Body of pancreas (tissue), 4 donors: ENCODE measurements at regions not wholly inside any gene's neighbourhood (a gene's known extent, or its start where the extent isn't known, plus 50 kb on each side); places are given as distances from the start of the nearest gene placed in this dataset.

Source experiments
- ATAC-seq: fragments of 150-250 bp; one replicate; pipeline ENCODE4 v1.9.1; 2016
- DNase-seq, 4 donors: peaks; one replicate each; pipeline ENCODE4 v3.0.0-alpha.2; 2019
- H3K27ac ChIP-seq, 4 donors: fragments of 200-600 bp; sonication (generic); 1 replicate in 3 of 4; 2 replicates in 1 of 4; pipeline versions ENCODE4 v1.5.1 to v1.6.1; 2016 to 2019; ENCODE audit warnings: mild to moderate bottlenecking in 1 of 4, mixed read lengths in 1 of 4, moderate library complexity in 1 of 4
- H3K27me3 ChIP-seq, 2 donors: fragments of 200-600 bp; sonication (generic); one replicate each; pipeline ENCODE4 v1.6.0; 2016; ENCODE audit warnings: mild to moderate bottlenecking in 1 of 2
- H3K36me3 ChIP-seq, 2 donors: fragments of 200-600 bp; sonication (generic); replicated peaks in 1 of 2; 2 replicates each; pipeline ENCODE4 v1.5.1; 2016; ENCODE audit warnings: low read depth in 2 of 2; ENCODE audit not compliant: insufficient read depth in 1 of 2
- H3K4me1 ChIP-seq: fragments of 200-600 bp; sonication (generic); one replicate; pipeline ENCODE4 v1.6.0; 2016
- H3K4me3 ChIP-seq, 2 donors: fragments of 200-600 bp; sonication (generic); 1 replicate in 1 of 2; 2 replicates in 1 of 2; pipeline ENCODE4 v1.5.1; 2016 to 2019
- H3K9me3 ChIP-seq, 3 donors: fragments of 200-600 bp; sonication (generic); 1 replicate in 2 of 3; 2 replicates in 1 of 3; pipeline ENCODE4 v1.5.1; 2016
- POLR2A ChIP-seq, 3 donors: fragments of 450-650 bp; IDR thresholded peaks; one replicate each; pipeline ENCODE4 v1.6.1; 2016; ENCODE audit warnings: antibody characterized with exemption in 3 of 3, mild to moderate bottlenecking in 2 of 3
- WGBS, 2 donors: methylation state at CpG; one replicate each; pipeline ENCODE4 v1.1.5; 2017; 5-methylcytosine and 5-hydroxymethylcytosine counted together
- intact Hi-C: fragments of 100-400 bp; cut with DNase I; formaldehyde crosslinking; loops from one replicate; pipeline ENCODE4 v1.15.1; 2023
- TF ChIP-seq, protein P1 (sequence below), 7 experiments: fragments of 450-650 bp in 4 of 7; fragments of 200-600 bp in 3 of 7; sonication (generic) in 3 of 7; IDR thresholded peaks; one replicate each; pipeline ENCODE4 v1.5.1; 2016 to 2019; ENCODE audit warnings: antibody characterized with exemption in 7 of 7

- no peak overlapping the region for H3K4me3 ChIP-seq
- no peak for ATAC-seq
- WGBS, 2 donors: 78 to 88% methylated on average over 3 of the region's 3 CpGs
- DNase-seq: no peak
- H3K9me3 ChIP-seq: no peaks in the 10 kb centered on the region
- H3K27ac ChIP-seq: no peak overlapping the region
- TF ChIP-seq, protein P1, sequence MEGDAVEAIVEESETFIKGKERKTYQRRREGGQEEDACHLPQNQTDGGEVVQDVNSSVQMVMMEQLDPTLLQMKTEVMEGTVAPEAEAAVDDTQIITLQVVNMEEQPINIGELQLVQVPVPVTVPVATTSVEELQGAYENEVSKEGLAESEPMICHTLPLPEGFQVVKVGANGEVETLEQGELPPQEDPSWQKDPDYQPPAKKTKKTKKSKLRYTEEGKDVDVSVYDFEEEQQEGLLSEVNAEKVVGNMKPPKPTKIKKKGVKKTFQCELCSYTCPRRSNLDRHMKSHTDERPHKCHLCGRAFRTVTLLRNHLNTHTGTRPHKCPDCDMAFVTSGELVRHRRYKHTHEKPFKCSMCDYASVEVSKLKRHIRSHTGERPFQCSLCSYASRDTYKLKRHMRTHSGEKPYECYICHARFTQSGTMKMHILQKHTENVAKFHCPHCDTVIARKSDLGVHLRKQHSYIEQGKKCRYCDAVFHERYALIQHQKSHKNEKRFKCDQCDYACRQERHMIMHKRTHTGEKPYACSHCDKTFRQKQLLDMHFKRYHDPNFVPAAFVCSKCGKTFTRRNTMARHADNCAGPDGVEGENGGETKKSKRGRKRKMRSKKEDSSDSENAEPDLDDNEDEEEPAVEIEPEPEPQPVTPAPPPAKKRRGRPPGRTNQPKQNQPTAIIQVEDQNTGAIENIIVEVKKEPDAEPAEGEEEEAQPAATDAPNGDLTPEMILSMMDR (IDR thresholded peaks at IDR 0.05): no peak
- no peak for TF ChIP-seq POLR2A (IDR thresholded peaks at IDR 0.05)
- no peaks in the 10 kb centered on the region for H3K27me3 ChIP-seq
- intact Hi-C loops: no loop called here
- H3K36me3 ChIP-seq: no peaks in the 10 kb centered on the region
- H3K4me1 ChIP-seq: no peaks in the 10 kb centered on the region
Observed at GRCh38 chr2:88334418-88334817, 118.1 kb downstream of the FOXI3 start.

DNA sequence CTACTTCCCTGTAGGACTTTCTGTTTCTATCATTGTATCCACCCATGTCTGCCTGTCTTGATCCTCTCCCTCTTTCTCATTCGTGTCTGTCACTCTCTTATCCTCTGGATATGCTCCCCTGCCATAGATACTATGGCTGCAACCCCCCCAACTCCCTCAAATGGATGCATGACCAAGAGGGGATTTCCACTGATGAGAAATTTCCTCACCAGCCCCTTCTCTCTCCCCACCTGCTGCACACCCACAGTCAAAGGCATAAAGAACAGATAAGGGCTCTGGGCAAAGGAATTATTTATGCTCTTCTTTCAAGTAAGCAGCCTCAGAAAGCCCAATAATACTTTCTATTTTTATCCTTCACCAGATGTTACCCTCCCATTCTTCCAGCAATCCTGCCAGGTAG lies 121.3 kb downstream of the FOXI3 start:
- H3K4me1 ChIP-seq: no peaks in the 10 kb centered on the region
- intact Hi-C loops: no loop called here
- DNase-seq (no peak), ATAC-seq (no peak)
- no peaks in the 10 kb centered on the region for H3K27me3 ChIP-seq
- TF ChIP-seq, protein P1 (IDR thresholded peaks at IDR 0.05): no peak
- TF ChIP-seq POLR2A (IDR thresholded peaks at IDR 0.05): no peak
- no peak overlapping the region for H3K4me3 ChIP-seq
- no peaks in the 10 kb centered on the region for H3K9me3 ChIP-seq
- no peak overlapping the region for H3K27ac ChIP-seq
- no peaks in the 10 kb centered on the region for H3K36me3 ChIP-seq
- 46 to 58% methylated on average over 1 of the region's 1 CpG for WGBS, 2 donors

DNA sequence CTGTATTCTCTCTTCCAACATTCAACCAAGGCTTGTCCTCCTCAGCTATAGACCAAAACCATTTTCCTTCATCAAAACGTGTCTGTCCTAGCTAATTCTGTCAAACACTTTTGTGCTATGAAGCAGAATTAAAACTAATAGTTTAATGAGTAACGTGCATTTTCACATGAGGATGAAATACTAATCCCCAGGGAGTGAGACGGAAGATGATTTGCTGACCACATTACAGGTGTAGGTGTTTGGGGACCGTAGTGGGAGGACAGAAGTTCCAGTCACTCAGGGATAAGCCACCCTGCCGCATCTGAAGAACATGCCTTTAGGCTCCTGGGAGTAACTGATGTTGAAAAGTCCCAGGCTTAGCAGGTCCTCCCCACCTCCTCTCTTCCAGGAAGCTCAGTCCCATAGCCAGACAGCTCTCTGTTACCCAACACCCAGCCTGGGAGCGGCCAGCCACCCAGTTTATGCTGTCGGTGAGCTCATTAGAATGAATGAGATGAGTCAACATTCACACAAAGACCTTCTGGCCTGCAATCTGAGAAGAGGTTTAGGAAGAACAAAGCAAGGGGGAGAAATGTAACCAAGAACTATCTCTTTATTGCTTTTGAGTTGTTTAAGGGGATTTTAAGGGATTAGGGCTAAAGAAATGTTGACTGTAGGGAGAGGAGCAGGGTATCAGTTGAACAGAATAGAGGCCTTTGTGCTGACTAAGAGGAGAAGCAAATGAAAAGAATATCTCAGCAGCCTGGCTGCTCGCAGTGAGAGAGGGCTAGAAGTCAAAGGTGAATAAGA lies 122.5 kb downstream of the FOXI3 start:
- H3K36me3 ChIP-seq: no peaks in the 10 kb centered on the region
- DNase-seq (peak in 1 of 4 donors; percentile 6), ATAC-seq (no peak)
- no peaks in the 10 kb centered on the region for H3K9me3 ChIP-seq
- 62 to 64% methylated on average over 8 of the region's 8 CpGs for WGBS, 2 donors
- no peak for TF ChIP-seq POLR2A (IDR thresholded peaks at IDR 0.05)
- TF ChIP-seq, protein P1 (IDR thresholded peaks at IDR 0.05): no peak
- intact Hi-C loops: no loop called here
- H3K4me3 ChIP-seq: no peak overlapping the region
- no peak overlapping the region for H3K27ac ChIP-seq
- no peaks in the 10 kb centered on the region for H3K4me1 ChIP-seq
- H3K27me3 ChIP-seq: no peaks in the 10 kb centered on the region

- ATAC-seq (no peak), DNase-seq (no peak)
- intact Hi-C loops: no loop called here
- no peaks in the 10 kb centered on the region for H3K4me1 ChIP-seq
- no peaks in the 10 kb centered on the region for H3K9me3 ChIP-seq
- H3K36me3 ChIP-seq: no peaks in the 10 kb centered on the region
- H3K27ac ChIP-seq: no peak overlapping the region
- 44 to 45% methylated on average over 6 to 7 of the region's 7 CpGs for WGBS, 2 donors
- no peaks in the 10 kb centered on the region for H3K27me3 ChIP-seq
- H3K4me3 ChIP-seq: no peak overlapping the region
- TF ChIP-seq, protein P1 (IDR thresholded peaks at IDR 0.05): no peak
- no peak for TF ChIP-seq POLR2A (IDR thresholded peaks at IDR 0.05)
Observed at GRCh38 chr2:88321449-88322248, 130.8 kb downstream of the FOXI3 start.
